ENCODE measurements at regions not wholly inside any gene's neighbourhood (a gene's known extent, or its start where the extent isn't known, plus 50 kb on each side); places are given as distances from the start of the nearest gene placed in this dataset.

DNA sequence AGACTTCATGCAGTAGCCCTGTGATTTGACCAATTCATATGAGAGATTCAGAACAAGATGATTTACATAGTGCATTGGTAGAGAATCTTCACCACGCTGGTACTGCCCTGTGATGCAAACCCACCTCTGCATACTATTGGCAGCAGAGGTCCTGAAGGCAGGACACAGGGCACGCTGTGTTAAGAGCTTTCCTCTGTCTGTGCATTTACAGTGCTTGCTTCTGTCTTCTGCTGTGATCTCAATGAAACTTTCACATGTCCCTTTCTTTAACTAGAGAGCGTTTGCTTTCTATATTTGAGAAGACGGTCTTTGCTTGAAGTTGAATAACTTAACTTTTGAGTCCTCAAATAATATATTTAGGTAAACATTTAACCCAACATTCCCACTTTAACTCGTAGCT lies 219.0 kb upstream of the SPRY2 start:
- Histone ChIP-seq H3K4me1 (no peaks in the 10 kb centered on the region), H3K9me3 (no peaks in the 10 kb centered on the region), H3K36me3 (replicated peaks) (no peaks in the 10 kb centered on the region), H3K27me3 (ENCODE audit: low read depth) (no peaks in the 10 kb centered on the region), H3K4me3 (no peak overlapping the region)
- no peak for DNase-seq (ENCODE audit: low spot score in 2 of 2)
- in situ Hi-C loops (cut with MboI; ENCODE audit: low sequenced_read_pairs): no loop called here

DNA sequence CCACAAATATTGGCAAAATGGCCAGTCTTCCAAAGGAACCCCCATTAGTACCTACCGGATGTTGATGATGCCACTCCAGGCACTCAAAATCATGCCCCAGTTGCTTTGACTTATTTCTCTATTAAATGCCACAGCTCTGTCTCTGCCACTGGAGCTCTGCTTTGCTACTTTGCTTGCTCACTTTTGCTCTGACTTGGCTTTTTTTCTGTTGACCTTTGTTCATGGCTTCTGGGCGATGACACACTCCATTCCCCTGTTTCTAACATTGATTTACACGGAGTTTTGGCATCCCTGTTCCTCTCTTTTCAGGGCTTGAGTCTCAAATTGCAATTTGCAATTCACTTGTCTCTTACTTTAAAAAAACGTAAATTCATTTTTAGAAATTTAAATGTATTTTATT lies 217.1 kb upstream of the SPRY2 start:
- no peaks in the 10 kb centered on the region for H3K4me1 ChIP-seq
- H3K4me3 ChIP-seq: no peak overlapping the region
- no peaks in the 10 kb centered on the region for H3K36me3 ChIP-seq (replicated peaks)
- in situ Hi-C loops (cut with MboI; ENCODE audit: low sequenced_read_pairs): no loop called here
- no peaks in the 10 kb centered on the region for H3K9me3 ChIP-seq
- DNase-seq (ENCODE audit: low spot score in 2 of 2): no peak
- no peaks in the 10 kb centered on the region for H3K27me3 ChIP-seq (ENCODE audit: low read depth)

DNA sequence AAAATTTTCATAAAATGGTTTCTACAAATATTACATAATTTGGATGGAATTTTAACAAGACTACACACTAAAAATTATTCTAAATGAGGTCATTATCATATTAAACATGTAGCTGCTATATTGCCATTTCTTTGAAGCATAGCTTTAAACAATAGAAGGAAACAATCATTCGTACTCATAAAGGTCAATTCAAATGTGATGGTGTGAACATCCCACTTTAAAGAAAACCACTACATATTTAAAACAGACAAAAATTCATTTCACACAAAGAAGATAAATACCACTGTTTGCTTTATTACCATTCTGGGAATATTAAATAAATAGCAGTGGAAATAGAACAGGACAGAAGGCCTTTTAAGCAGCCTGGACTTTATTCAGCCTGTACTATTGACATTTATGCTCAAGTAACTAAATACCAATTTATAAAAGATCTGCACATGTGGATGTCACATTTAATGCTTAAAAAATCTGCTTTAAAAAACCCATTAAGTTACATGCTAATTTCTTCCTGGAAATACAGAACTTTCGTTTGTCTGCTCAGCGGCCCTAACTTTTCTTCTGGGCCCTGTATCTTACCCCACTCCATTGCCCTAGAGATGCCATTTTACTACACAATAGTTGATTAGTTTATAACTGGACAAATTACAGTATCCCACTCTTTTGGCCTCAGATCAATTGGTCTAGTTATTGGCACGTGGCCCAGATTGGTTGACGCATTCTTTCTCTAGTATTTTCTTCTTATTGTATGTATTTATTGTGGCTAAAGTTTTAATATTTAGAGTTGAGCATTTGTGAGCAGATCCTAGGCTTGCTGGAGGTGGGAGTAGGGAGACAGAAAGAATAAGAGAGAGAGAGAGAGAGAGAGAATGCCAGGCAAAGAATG lies 215.1 kb upstream of the SPRY2 start:
- Histone ChIP-seq H3K36me3 (replicated peaks) (no peaks in the 10 kb centered on the region), H3K9me3 (no peaks in the 10 kb centered on the region), H3K4me3 (no peak overlapping the region), H3K27me3 (ENCODE audit: low read depth) (no peaks in the 10 kb centered on the region), H3K4me1 (no peaks in the 10 kb centered on the region)
- in situ Hi-C loops (cut with MboI; ENCODE audit: low sequenced_read_pairs): no loop called here
- no peak for DNase-seq (ENCODE audit: low spot score in 2 of 2)

DNA sequence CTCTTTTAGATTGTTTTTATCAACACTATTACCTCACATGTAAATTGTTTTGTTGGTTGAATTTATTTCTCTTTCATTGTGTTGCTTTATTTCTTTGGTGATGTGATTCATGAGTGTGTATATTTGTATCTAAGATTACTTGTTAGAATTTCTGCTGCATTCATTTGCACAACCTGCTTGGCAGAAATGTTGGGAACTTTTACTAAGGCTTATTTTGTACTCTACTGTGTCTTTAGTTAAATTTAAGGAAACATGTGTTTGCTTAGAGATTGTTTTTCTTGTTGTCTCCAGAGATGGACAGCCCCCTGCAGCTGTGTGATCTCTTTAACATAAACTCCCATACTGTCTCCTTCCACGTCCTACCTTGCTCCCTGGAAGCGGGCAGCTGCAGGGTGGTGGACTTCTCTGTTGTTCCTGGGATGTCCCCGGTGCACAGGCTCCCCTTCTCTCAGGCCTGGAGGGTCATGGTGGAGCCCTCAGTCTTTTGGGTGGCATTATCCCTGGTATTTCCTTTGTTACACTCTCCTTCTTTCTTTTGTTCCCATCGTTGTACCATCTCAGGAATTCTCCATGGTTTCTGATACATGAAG lies 212.0 kb upstream of the SPRY2 start:
- Histone ChIP-seq H3K9me3 (no peaks in the 10 kb centered on the region), H3K27me3 (ENCODE audit: low read depth) (no peaks in the 10 kb centered on the region), H3K4me3 (no peak overlapping the region), H3K36me3 (replicated peaks) (no peaks in the 10 kb centered on the region), H3K4me1 (no peaks in the 10 kb centered on the region)
- DNase-seq (ENCODE audit: low spot score in 2 of 2): no peak
- in situ Hi-C loops (cut with MboI; ENCODE audit: low sequenced_read_pairs): no loop called here

DNA sequence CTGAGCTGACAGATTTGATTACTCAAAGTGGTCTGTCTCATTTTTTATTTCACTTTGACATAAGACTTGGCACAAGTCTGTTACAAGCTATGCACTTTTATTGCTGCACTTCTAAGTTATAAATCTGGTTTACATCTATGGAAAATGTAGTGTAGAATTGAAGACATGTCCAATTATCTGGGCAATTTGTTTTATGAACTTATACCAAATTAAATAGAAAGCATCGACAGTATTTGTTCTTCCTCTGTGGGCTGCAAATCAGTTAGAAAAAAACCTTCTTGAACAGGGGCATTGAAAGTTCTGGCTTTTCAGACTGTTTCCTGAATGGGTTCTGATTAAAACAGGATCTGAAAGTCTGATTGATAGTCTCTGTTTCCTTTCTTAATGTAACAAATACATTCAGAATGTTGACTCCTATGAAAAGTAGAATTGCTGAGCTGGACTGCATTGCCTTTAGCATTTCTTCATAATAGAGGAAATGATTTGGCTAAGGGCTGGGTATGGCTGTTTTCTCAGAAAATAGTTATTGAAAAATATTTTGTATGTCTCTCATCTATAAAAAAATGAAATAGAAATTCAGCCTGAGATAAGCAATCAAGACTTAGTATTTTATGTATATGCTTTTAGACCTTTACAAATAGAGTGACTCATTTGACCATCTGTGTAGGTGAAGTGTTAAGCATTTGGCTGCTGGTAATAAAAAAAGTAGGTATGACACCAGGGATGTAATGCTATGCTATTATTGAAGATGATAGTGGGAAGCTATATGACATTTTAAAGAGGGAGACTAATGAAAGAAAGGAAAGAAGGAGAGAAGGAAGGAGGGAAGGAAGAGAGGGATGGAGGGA lies 210.9 kb upstream of the SPRY2 start:
- Histone ChIP-seq H3K4me1 (no peaks in the 10 kb centered on the region), H3K9me3 (no peaks in the 10 kb centered on the region), H3K4me3 (no peak overlapping the region), H3K36me3 (replicated peaks) (no peaks in the 10 kb centered on the region), H3K27me3 (ENCODE audit: low read depth) (no peaks in the 10 kb centered on the region)
- DNase-seq (ENCODE audit: low spot score in 2 of 2): no peak
- in situ Hi-C loops (cut with MboI; ENCODE audit: low sequenced_read_pairs): no loop called here

DNA sequence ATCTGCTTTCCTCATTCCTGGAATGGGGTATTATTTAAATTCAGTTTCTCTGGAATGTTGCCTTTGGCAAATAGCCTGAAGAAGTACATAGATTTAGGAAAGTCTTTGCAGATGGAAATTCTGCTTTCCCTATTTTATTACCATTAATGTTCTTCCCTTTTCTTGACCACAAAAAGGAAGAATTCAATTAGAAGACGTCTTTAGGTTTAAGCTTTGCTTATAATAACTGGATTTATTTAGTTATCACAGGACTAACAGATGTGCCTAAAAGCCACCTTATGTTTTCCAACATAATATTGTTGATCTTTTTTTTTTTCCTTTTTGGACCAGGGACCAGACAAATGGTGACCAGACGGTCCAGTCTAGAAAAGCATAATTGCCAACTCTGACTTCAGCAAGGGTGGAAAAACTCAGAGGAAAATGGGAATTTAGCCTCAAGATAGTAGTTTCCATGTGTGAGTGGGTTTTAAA lies 210.1 kb upstream of the SPRY2 start:
- no peaks in the 10 kb centered on the region for H3K4me1 ChIP-seq
- DNase-seq (ENCODE audit: low spot score in 2 of 2): no peak
- H3K4me3 ChIP-seq: no peak overlapping the region
- no peaks in the 10 kb centered on the region for H3K27me3 ChIP-seq (ENCODE audit: low read depth)
- H3K36me3 ChIP-seq (replicated peaks): no peaks in the 10 kb centered on the region
- in situ Hi-C loops (cut with MboI; ENCODE audit: low sequenced_read_pairs): no loop called here
- H3K9me3 ChIP-seq: no peaks in the 10 kb centered on the region

DNA sequence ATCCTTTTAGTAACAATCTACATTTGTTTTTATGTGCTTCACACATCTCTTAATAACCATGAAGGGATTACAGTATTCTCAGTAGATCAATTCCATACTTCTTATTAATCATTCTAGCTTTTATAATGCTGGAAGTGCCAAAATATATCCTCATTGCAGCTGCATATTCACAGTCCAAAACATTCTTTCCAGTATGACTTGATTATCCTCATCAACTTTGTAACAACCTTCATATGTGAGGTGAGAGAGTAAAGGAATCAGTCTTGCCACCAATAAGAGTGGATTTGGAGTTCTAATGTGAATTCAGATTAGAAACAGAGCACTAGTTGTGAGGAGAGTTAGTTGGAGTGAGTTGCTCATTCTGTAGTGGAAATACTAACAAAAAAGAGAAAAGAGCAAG lies 208.0 kb upstream of the SPRY2 start:
- Histone ChIP-seq H3K4me3 (no peak overlapping the region), H3K4me1 (no peaks in the 10 kb centered on the region), H3K27me3 (ENCODE audit: low read depth) (no peaks in the 10 kb centered on the region), H3K36me3 (replicated peaks) (no peaks in the 10 kb centered on the region), H3K9me3 (no peaks in the 10 kb centered on the region)
- DNase-seq (ENCODE audit: low spot score in 2 of 2): no peak
- in situ Hi-C loops (cut with MboI; ENCODE audit: low sequenced_read_pairs): no loop called here

DNA sequence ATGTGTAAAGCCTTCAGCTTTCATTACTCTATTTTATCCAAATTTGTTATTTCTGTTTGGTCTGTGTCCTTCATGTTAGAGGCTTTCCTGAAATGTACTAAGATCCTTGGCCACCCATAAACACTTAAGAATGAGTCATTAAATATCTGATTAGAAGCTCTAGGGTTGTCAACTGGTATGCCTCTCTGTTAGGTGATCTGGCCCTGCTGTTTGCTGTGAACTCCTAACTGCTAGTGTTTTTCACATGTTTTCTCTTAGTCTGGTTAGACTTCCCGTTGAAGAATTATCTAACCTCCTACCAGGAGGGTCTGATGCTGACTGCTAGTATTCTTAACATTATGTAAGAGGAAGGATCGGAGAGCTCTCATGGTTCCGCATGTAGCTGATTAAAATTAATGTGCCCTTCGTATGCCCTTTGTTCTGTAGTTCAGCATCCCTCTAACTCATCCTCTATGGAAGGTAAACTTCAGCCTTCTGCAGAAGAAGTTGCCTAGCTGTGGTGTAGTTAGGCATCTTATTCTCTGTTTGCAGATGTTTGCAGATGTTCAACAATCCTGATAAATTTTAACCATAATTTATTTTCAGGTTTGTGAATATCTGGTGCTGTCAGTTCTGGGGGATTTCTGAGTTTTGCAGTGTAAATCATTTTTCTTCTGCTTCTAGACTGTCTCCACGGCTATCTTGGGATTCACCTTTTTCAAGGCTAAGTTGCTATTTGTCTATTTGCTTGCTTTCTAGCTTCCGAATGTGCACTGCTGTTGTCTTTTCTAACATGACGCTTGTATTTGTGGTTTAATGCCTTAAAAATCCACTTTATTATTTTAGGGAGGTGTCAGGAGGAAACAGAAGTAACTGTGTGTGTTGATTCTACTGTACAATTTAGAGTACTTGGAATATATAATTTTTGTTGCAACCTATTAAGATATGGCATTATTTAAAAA lies 207.2 kb upstream of the SPRY2 start:
- in situ Hi-C loops (cut with MboI; ENCODE audit: low sequenced_read_pairs): no loop called here
- no peak overlapping the region for H3K4me3 ChIP-seq
- H3K9me3 ChIP-seq: no peaks in the 10 kb centered on the region
- H3K27me3 ChIP-seq (ENCODE audit: low read depth): no peaks in the 10 kb centered on the region
- no peaks in the 10 kb centered on the region for H3K4me1 ChIP-seq
- no peak for DNase-seq (ENCODE audit: low spot score in 2 of 2)
- no peaks in the 10 kb centered on the region for H3K36me3 ChIP-seq (replicated peaks)

DNA sequence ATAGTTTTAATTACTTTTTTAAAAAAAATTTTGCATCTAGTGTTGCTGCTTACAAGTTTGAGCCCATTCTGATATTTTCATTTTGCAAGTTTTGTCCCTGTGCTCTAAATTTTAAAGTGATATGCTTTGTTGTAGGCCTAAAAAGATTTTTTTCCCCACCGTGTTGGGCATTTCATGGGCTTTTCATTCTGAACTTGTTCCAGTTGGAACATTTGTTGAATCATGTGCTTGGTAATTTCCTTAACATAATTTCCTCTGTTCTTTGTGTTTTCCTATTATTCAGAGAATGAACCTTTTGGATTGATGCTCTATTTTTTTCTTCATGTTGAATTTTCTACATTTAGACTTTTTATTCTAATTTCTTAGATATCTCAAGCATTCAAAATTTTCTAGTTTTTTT lies 206.4 kb upstream of the SPRY2 start:
- Histone ChIP-seq H3K9me3 (no peaks in the 10 kb centered on the region), H3K4me1 (no peaks in the 10 kb centered on the region)
- in situ Hi-C loops (cut with MboI; ENCODE audit: low sequenced_read_pairs): no loop called here

DNA sequence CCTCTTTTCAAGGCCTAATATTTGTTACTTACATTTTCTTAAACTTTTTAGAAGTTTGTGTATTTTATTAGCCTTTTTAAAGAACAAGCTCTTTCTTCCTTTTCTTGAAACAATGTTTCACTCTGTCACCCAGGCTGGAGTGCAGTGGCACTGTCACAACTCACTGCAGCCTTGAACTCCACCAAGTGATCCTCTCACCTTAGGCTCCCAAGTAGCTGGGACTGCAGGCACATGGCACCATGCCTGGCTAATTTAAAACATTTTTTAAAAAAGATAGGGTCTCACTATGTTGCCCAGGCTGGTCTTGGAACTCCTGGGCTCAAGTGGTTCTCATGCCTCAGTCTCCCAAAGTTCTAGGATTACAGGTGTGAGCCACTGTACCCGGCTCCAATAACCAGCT lies 192.2 kb upstream of the SPRY2 start:
- Histone ChIP-seq H3K4me1 (no peaks in the 10 kb centered on the region), H3K36me3 (replicated peaks) (no peaks in the 10 kb centered on the region), H3K4me3 (no peak overlapping the region), H3K27me3 (ENCODE audit: low read depth) (no peaks in the 10 kb centered on the region), H3K9me3 (no peaks in the 10 kb centered on the region)
- DNase-seq (ENCODE audit: low spot score in 2 of 2): no peak
- in situ Hi-C loops (cut with MboI; ENCODE audit: low sequenced_read_pairs): no loop called here

More for the DNA sequence above, 206.4 kb upstream of the SPRY2 start:
- DNase-seq (ENCODE audit: low spot score in 2 of 2): no peak
- Histone ChIP-seq H3K27me3 (ENCODE audit: low read depth) (no peaks in the 10 kb centered on the region), H3K36me3 (replicated peaks) (no peaks in the 10 kb centered on the region), H3K4me3 (no peak overlapping the region)

DNA sequence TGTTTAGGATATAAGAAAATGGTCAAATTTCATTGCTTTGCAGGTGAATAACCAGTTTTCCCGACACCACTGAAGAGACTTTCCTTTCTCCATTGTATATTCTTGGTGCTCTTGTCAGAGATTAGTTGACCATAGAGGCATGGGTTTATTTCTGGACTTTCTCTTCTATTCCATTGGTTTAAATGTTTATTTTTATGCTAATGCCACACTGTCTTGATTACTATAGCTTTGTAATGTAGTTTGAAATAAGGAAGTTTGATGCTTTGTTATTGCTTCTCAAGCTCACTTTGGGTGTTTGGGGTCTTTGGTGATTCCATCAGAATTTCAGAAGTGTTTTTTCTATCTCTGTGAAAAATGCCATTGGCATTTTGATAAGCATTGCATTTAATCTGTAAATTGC lies 190.0 kb upstream of the SPRY2 start:
- no peaks in the 10 kb centered on the region for H3K4me1 ChIP-seq
- in situ Hi-C loops (cut with MboI; ENCODE audit: low sequenced_read_pairs): no loop called here
- no peaks in the 10 kb centered on the region for H3K36me3 ChIP-seq (replicated peaks)
- no peaks in the 10 kb centered on the region for H3K27me3 ChIP-seq (ENCODE audit: low read depth)
- DNase-seq (ENCODE audit: low spot score in 2 of 2): no peak
- H3K9me3 ChIP-seq: no peaks in the 10 kb centered on the region
- no peak overlapping the region for H3K4me3 ChIP-seq

DNA sequence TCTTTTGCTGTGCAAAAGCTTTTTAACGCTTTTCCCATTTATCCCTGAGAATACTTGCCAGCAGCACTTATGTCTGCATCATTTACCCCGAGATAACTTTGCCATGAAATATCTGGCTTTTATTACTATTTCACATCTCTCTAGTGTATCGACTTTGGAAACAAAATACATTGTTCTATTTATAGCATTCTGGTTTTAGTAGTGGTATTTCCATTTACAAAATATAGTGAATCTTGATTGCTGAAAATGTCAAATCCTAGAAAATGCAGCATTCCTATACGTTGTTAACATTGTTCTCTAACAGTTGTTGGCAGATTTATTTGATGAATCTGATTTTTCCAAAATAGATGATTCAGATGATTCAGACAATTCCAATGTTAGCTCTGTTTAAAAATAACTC lies 189.3 kb upstream of the SPRY2 start:
- Histone ChIP-seq H3K4me1 (no peaks in the 10 kb centered on the region), H3K36me3 (replicated peaks) (no peaks in the 10 kb centered on the region), H3K27me3 (ENCODE audit: low read depth) (no peaks in the 10 kb centered on the region), H3K9me3 (no peaks in the 10 kb centered on the region), H3K4me3 (no peak overlapping the region)
- DNase-seq (ENCODE audit: low spot score in 2 of 2): no peak
- in situ Hi-C loops (cut with MboI; ENCODE audit: low sequenced_read_pairs): no loop called here

DNA sequence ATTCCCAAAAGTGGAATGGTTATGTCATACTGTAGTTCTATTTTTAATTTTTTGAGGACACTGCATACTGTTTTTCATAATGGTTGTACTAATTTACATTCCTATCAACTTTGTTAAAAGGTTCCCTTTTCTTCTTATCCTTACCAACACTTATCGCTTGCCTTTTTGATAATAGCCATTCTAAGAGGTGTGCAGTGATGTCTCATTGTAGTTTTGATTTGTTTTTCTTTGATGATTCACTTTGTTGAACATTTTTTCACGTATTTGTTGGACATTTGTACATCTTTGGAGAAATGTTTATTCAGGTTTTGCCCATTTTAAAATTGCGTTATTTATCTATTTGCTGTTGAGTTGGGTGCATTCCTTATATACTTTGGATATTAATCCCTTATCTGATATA lies 188.8 kb upstream of the SPRY2 start:
- no peak for DNase-seq (ENCODE audit: low spot score in 2 of 2)
- in situ Hi-C loops (cut with MboI; ENCODE audit: low sequenced_read_pairs): no loop called here
- no peaks in the 10 kb centered on the region for H3K36me3 ChIP-seq (replicated peaks)
- no peaks in the 10 kb centered on the region for H3K4me1 ChIP-seq
- H3K27me3 ChIP-seq (ENCODE audit: low read depth): no peaks in the 10 kb centered on the region
- H3K4me3 ChIP-seq: no peak overlapping the region
- H3K9me3 ChIP-seq: no peaks in the 10 kb centered on the region

All from HAP-1 (cell line).